ENCODE measurements at regions not wholly inside any gene's neighbourhood (a gene's known extent, or its start where the extent isn't known, plus 50 kb on each side); places are given as distances from the start of the nearest gene placed in this dataset.

DNA sequence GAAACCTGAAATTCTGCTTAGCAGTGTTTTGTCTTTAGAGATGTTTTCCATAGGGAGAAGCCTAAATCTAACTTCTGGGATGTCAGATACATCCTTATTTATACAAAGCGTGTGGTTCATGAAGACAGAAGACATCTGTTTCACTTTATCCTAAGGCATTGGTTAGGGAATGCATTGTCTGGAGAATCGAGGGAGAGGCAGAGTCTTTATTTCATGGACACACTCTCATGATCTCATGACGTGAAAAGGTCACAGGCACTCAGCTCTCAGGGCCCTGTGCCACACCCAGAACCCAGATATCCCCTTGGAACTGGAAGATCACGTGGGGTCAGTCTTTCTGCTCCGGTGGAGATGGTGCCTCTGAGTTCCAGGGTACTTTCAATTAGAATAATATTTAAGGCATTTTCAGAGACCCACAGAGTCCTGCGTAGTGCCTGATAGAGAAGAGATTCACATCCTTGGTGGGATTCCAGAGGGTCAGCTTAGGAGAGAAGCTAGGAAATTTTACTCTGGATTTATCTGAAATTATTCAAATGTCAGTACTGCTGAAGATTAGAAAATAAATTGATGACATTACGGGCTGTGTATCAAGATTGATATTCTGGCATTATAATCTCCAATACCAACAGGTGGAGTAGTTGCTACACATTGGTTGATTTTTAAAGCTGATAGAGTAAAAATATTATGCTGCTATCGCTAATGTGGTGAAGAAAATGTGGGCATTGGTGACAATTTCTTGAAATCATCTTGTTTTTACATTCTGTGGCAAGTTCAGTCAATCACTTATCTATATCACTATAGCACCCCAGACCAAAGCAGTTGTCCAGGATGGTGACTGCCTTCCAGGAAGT is 378.3 kb downstream of the MTRR start:
- DNase-seq: no peak

DNA sequence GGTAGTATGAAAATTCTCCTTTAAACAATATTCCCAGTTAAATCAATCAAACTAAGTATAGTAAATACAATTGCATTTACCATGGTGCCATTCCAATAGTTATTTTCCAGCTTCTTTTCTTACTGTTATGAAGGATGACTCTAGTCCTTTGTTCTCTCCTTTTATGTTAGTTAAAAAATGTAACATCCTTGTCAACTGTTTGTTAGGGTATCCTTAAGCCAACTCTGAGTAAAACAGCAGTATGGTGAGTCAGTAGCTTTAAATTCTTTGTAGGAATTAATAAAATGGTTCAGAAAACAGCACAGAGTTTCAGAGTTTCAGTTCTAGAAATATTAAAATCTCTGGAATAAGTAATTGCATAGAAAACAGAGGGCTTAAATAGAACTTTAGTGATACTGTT is 384.4 kb downstream of the MTRR start:
- DNase-seq: no peak

DNA sequence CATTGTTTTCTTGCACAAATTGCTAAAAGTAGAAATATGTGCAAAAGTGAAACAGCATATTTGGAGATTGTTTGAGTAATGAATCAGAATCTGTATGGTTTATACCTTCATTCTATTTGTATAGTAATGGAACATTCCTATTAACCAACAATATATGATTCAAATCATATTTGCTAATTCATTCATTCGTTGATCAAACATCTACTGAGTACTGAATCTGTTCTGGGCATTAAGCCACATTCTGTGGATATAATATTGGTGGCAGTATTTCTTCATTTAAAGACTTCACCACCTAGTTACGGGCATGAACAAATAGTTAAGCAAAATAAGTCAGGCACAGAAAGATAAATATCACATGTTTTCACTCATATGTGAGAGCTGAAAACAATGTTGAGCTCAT is 385.7 kb downstream of the MTRR start:
- DNase-seq: no peak

- DNase-seq: no peak
These were observed 389.9 kb downstream of the MTRR start for GRCh38 chr5:8258801-8259200.

GRCh38 chr5:8270246-8270645 is 401.3 kb downstream of the MTRR start:
- no peak for DNase-seq

DNA sequence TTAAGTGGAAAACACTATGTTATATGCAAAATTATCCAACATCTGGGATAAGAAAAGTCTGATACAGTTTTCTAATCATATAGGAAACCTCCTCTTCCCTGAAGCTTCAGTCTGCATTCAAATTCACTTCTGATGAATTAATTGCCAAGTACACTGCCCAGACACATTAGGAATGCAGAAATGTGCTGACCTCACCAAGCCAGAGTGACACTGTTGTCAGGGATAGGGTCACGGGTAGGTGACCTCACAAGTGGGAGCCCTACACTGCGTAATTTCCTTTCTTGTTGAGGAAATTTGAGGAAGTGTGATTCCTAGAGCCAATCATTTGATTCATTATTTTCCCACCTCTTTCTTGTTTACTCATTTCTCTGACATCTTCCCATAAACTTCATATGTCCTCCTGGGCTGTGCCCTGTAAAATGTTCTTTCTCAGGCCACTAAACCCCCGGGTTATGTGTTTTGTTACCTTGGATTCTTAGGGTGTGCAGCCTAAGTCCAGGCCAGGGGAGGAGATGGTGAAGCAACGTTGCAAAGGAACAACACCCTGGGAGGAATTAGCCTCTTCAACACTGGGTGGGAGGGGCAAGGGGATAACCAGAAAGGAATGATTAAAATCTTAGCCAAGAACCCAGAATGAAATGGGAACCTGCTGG is 411.9 kb downstream of the MTRR start:
- no peak for DNase-seq

GRCh38 chr5:8288334-8288733 is 419.4 kb downstream of the MTRR start:
- no peak for DNase-seq

DNA sequence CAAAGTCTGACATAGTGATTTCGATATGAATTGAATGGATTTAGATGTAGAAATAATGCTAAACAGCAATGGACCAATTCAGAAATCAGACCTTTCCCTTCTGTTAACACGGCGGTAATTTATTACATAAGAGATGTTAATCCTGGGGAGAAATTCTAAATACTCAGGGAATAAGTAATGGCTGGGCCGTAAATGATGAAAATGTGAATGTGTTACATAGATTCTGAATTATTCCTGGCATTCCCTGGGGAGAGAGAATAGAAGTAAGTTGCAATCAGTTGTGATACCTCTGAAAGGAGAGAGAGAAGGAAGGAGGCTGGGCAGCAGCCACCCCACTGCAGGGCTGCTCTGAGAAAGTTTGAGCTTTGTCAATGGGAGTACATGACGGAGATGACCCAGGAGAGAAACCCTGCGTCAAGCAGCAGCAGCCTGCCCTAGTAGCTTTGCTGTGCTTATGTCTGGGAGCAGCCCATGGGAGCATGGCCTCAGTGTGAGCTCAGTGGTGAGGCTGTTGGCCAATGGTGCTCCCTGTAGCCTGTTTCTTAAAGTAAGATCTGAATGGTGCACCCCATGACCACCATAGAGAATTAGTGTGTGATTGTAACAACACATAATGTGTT is 420.1 kb downstream of the MTRR start:
- DNase-seq: no peak

- peak in 1 of 2 experiments; percentile 7 for DNase-seq
These were observed 420.8 kb downstream of the MTRR start for GRCh38 chr5:8289779-8290178.

GRCh38 chr5:8290721-8291120 is 421.8 kb downstream of the MTRR start:
- no peak for DNase-seq

- DNase-seq: no peak
These were observed 422.7 kb downstream of the MTRR start for GRCh38 chr5:8291641-8292040.

DNA sequence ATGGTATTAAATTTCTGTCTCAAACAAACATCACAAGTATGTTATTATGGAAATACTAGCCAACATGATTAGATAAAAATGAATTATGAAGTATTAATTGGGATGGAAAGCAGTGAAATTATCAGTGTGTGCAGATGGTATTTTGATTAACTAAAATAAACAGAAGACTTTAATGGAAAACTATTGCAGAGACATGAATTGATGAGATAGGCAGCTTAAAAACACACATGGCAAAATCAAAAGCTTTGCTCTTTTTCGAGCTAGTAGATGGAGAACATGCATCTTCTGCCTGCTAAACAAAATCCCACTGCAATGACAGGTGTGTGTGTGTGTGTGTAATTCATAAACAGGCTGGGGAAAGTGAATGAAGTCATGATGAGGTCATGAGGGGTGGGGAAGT is 426.2 kb downstream of the MTRR start:
- no peak for DNase-seq

GRCh38 chr5:8299716-8300115 is 430.8 kb downstream of the MTRR start:
- no peak for DNase-seq

GRCh38 chr5:8304341-8304740 is 435.4 kb downstream of the MTRR start:
- no peak for DNase-seq

GRCh38 chr5:8306288-8306896 is 437.4 kb downstream of the MTRR start:
- DNase-seq: no peak

GRCh38 chr5:8314965-8315364 is 446.0 kb downstream of the MTRR start:
- DNase-seq: no peak

- no peak for DNase-seq
These were observed 447.8 kb downstream of the MTRR start for GRCh38 chr5:8316608-8317280.

DNA sequence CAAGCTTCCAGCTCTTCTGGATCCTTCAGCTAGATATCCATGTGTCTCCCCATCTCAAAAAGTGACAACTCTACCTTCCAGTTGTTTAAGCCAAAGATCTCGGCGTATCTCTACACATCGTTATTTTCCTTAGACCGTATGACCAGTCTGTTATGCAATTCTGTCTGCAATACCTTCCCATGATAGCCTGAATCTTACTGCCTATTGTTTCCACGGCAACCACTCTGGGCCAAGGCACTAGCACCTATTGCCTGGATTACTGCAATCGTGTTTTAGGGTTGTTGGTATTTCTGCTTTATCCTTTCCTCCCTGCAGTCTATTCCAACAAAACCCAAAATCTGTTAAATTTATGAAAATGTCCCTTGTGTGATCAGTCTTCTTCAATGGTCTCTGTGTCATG is 448.4 kb downstream of the MTRR start:
- DNase-seq: no peak

DNA sequence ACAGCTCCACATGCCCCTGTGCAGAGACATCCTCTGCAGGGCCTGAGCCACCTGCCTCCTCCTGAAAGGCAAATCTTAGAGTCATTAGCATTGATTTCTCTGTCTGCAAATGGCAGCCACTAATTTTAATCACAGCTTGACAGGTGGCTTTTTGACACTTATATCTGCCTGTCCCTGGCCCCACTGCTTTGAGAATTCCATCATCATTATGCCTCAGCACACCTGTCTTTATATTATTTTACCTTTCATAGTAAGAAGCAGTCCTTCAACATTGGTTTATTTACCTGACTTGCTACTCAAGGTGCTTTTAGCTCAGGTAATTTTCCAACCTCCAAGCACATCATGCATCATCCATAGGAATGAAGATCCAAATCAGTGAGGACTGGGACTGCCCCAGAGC is 451.3 kb downstream of the MTRR start:
- peak in 1 of 2 experiments; percentile 24 for DNase-seq

GRCh38 chr5:8321272-8321671 is 452.3 kb downstream of the MTRR start:
- no peak for DNase-seq

- DNase-seq: no peak
These were observed 453.5 kb downstream of the MTRR start for GRCh38 chr5:8322484-8322883.

GRCh38 chr5:8327016-8327415 is 458.1 kb downstream of the MTRR start:
- DNase-seq: peak; percentile 61 to 79

- DNase-seq: no peak
These were observed 460.8 kb downstream of the MTRR start for GRCh38 chr5:8329773-8330172.
